Progenitor cell of endocrine pancreas (in vitro differentiated cells): ENCODE measurements at regions not wholly inside any gene's neighbourhood (a gene's known extent, or its start where the extent isn't known, plus 50 kb on each side); places are given as distances from the start of the nearest gene placed in this dataset.
A peak's percentile ranks its signal among the peaks of the same experiment; 100 is the strongest.

ENCODE experiments used
- DNase-seq: peaks from one replicate; pipeline ENCODE4 v3.0.0; 2021; ENCODE audit warnings: low spot score; ENCODE audit not compliant: unreplicated experiment
- H3K27ac Mint-ChIP-seq: 2 replicates; pipeline ENCODE4 v1.8.0; 2021; ENCODE audit warnings: mild to moderate bottlenecking, moderate library complexity, mixed read lengths
- H3K27me3 Mint-ChIP-seq: 2 replicates; pipeline ENCODE4 v1.8.0; 2021; ENCODE audit warnings: mixed read lengths
- H3K36me3 Mint-ChIP-seq: 2 replicates; pipeline ENCODE4 v1.8.0; 2022; ENCODE audit warnings: mixed read lengths; ENCODE audit not compliant: insufficient read depth
- H3K4me1 Mint-ChIP-seq: 2 replicates; pipeline ENCODE4 v1.8.0; 2021; ENCODE audit warnings: low read depth, mixed read lengths
- H3K4me3 Mint-ChIP-seq: 2 replicates; pipeline ENCODE4 v1.8.0; 2021; ENCODE audit warnings: low read depth, mild to moderate bottlenecking, moderate library complexity, mixed read lengths
- H3K9me3 Mint-ChIP-seq: 2 replicates; pipeline ENCODE4 v1.8.0; 2021; ENCODE audit warnings: low read depth, mixed read lengths
- TF ChIP-seq, protein P1 (sequence below): fragments of 200-600 bp; sonication (generic); IDR thresholded peaks from one replicate; pipeline ENCODE4 v1.5.0; 2021; ENCODE audit warnings: antibody characterized with exemption, mild to moderate bottlenecking; ENCODE audit not compliant: unreplicated experiment

DNA sequence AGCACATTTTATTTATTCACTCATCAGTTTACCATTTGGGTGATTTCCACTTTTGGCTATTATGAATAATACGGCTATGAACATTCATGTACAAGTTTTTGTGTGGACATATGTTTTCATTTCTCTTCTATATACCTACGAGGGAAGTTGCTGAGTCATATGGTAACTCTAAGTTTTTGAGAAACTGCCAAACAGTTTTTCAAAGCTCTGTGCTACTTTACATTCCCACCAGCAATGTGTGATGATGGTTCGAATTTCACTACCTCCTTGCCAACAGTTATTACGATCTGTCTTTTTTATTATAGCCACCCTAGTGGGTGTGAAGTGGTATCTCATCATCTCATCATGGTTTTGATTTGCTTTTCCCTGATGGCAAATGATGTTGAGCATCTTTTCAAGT, 63.7 kb upstream of the MRTFB start:
- Mint-ChIP-seq H3K36me3 (no peaks in the 10 kb centered on the region), H3K27ac (no peak overlapping the region), H3K27me3 (peaks cover 20% of the 10 kb centered on the region), H3K9me3 (no peaks in the 10 kb centered on the region), H3K4me3 (no peak overlapping the region), H3K4me1 (peaks cover 7% of the 10 kb centered on the region)
- DNase-seq, result no peak
- TF ChIP-seq, protein P1, sequence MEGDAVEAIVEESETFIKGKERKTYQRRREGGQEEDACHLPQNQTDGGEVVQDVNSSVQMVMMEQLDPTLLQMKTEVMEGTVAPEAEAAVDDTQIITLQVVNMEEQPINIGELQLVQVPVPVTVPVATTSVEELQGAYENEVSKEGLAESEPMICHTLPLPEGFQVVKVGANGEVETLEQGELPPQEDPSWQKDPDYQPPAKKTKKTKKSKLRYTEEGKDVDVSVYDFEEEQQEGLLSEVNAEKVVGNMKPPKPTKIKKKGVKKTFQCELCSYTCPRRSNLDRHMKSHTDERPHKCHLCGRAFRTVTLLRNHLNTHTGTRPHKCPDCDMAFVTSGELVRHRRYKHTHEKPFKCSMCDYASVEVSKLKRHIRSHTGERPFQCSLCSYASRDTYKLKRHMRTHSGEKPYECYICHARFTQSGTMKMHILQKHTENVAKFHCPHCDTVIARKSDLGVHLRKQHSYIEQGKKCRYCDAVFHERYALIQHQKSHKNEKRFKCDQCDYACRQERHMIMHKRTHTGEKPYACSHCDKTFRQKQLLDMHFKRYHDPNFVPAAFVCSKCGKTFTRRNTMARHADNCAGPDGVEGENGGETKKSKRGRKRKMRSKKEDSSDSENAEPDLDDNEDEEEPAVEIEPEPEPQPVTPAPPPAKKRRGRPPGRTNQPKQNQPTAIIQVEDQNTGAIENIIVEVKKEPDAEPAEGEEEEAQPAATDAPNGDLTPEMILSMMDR, result no peak

DNA sequence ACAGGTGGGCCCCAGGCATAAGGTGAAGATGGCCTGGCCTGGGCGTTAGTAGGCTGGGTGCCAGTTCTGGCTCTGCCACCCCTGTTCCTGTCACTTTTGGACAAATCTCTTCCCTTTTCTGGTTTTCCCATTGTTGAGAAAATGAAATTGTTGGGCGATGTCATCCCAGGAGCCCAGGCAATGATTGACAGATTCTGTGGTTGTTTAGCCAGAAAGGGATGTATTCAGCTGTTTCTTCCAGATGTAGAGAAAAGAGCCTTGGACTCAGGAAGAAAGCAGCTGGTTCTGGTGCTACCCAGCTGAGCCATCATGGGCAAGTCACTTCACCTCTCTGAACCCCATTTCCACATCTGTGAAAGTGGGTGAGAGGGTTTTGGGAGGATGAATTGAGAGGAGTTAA, 60.1 kb upstream of the MRTFB start:
- peak overlapping the region; percentile 82 for H3K27ac Mint-ChIP-seq
- TF ChIP-seq, protein P1, result no peak

DNA sequence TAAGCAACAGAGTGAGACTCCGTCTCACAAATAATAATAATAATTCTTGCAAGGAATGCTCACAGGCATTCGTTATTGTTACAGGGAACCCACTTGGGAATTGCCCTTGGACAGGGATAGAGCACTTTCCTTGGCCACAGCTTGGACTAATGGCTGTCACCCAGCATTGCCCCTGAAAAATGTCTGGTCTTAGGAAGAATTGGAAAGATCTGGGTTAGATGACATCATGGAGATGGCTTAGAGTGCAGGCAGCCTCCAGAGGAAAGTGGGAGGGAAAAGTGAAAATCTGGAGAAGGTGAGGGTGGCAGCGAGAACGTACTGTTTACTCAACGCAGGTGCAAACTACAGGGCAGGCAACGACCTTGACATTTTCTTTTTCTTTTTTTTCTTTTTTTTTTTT, 59.3 kb upstream of the MRTFB start:
- no peak overlapping the region for H3K4me3 Mint-ChIP-seq
- peaks cover 11% of the 10 kb centered on the region for H3K27me3 Mint-ChIP-seq
- no peaks in the 10 kb centered on the region for H3K9me3 Mint-ChIP-seq
- H3K4me1 Mint-ChIP-seq, result peaks cover 24% of the 10 kb centered on the region
- no peaks in the 10 kb centered on the region for H3K36me3 Mint-ChIP-seq
- H3K27ac Mint-ChIP-seq, result peak overlapping the region; percentile 8
- TF ChIP-seq, protein P1, result no peak
- DNase-seq, result no peak

More for the DNA sequence above, 60.1 kb upstream of the MRTFB start:
- no peaks in the 10 kb centered on the region for H3K9me3 Mint-ChIP-seq
- no peak for DNase-seq
- H3K36me3 Mint-ChIP-seq, result no peaks in the 10 kb centered on the region
- peaks cover 11% of the 10 kb centered on the region for H3K27me3 Mint-ChIP-seq
- peaks cover 24% of the 10 kb centered on the region for H3K4me1 Mint-ChIP-seq
- H3K4me3 Mint-ChIP-seq, result no peak overlapping the region

DNA sequence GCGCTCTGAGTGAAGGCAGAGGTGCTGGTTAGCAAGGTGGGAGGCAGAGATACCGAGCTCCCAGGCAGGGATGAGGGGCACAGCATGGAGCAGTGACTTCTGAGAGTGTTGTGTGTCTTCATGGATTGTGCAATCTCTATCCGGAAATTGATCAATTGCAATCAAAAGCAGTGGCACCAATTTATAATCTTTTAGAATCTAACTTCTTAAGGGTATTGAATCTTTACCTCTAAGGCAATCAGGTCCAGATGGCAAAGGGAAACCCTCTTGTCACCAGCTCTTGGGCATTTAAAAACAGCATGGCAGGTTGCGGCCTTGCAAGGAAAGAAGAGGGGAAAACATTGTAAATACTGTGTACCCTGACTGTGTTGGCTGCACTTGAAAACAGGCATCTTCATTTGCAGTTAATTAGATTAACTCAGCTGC, 58.0 kb upstream of the MRTFB start:
- peak overlapping the region; percentile 49 for H3K27ac Mint-ChIP-seq

DNA sequence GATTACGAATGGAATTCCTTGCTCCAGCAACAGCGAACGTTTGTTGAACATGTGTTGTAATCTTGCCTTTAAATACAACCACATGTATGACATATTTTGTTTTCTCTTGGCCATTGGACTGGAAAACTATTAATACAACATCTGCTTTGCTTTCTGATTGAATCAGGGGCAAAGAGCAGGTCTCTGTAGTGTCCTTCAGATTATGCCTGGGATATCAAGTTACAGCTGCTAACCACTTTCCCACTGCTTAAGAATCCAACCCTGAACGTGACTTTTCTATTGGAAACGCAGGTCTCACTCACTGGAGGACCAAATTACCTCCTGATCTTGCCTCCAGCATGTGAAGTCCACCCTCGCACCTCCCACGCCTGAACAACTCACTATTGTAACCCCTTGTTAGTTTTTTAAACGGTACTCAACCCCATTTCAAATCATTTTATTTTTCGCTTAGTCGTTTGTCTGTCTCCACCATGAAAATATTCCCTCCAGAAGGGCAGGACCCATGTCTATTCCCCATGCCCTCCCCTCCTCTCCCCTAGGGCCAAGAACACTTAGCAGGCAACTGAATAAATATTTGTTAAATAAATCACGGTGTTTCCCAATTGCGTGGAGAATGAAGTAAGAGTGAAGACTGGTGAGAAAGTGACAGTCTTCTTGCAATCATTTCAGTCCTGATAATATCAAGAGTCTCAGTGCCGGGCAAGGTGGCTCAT, 57.4 kb upstream of the MRTFB start:
- no peak for DNase-seq
- peaks cover 24% of the 10 kb centered on the region for H3K4me1 Mint-ChIP-seq
- H3K27me3 Mint-ChIP-seq, result peaks cover 11% of the 10 kb centered on the region
- peak overlapping the region; percentile 49 for H3K27ac Mint-ChIP-seq
- H3K9me3 Mint-ChIP-seq, result no peaks in the 10 kb centered on the region
- TF ChIP-seq, protein P1, result no peak
- no peaks in the 10 kb centered on the region for H3K36me3 Mint-ChIP-seq
- H3K4me3 Mint-ChIP-seq, result no peak overlapping the region

More for the DNA sequence above, 58.0 kb upstream of the MRTFB start:
- Mint-ChIP-seq H3K4me3 (no peak overlapping the region), H3K9me3 (no peaks in the 10 kb centered on the region), H3K4me1 (peaks cover 24% of the 10 kb centered on the region), H3K36me3 (no peaks in the 10 kb centered on the region), H3K27me3 (peaks cover 11% of the 10 kb centered on the region)
- no peak for DNase-seq
- TF ChIP-seq, protein P1, result no peak
